ENCODE measurements at regions not wholly inside any gene's neighbourhood (a gene's known extent, or its start where the extent isn't known, plus 50 kb on each side); places are given as distances from the start of the nearest gene placed in this dataset.

DNA sequence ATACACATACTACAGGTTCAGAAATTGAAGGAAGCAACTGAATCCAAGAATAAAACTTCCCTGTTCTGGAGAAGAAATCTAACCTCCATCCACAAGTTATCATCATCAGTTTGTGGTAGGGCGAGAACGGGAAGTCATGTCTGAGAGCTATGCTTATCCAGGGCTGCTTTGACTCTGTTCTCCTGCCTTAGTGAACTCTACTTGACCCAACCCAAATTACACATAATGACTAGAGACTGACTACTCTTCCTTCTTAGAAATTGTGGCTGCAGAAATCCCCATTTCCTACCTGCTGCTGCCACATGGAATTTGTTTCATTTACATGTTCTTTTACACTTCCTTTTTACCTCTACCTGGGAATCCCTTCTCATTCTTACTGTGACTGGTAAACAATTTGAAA is 1102.6 kb upstream of the PIK3C3 start:
- TF ChIP-seq, protein P1, sequence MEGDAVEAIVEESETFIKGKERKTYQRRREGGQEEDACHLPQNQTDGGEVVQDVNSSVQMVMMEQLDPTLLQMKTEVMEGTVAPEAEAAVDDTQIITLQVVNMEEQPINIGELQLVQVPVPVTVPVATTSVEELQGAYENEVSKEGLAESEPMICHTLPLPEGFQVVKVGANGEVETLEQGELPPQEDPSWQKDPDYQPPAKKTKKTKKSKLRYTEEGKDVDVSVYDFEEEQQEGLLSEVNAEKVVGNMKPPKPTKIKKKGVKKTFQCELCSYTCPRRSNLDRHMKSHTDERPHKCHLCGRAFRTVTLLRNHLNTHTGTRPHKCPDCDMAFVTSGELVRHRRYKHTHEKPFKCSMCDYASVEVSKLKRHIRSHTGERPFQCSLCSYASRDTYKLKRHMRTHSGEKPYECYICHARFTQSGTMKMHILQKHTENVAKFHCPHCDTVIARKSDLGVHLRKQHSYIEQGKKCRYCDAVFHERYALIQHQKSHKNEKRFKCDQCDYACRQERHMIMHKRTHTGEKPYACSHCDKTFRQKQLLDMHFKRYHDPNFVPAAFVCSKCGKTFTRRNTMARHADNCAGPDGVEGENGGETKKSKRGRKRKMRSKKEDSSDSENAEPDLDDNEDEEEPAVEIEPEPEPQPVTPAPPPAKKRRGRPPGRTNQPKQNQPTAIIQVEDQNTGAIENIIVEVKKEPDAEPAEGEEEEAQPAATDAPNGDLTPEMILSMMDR (IDR thresholded peaks at IDR 0.05), result no peak
- TF ChIP-seq POLR2A (IDR thresholded peaks at IDR 0.05) (no peak), EP300 (IDR thresholded peaks at IDR 0.05; ENCODE audit: low read depth) (no peak), POLR2AphosphoS5 (IDR thresholded peaks at IDR 0.05) (no peak)
- 90% methylated on average over 2 of the region's 2 CpGs; no CpG with 5 or more reads in 1 of the 2 donors for WGBS, 2 donors (ENCODE audit: low coverage in 1 of 2)
- in situ Hi-C loops (cut with MboI; ENCODE audit: low pct_ligation_motif_present in 1 of 4, low pct_unique_long_range_greater_than_20kb in 1 of 4, low sequenced_read_pairs in 3 of 4), result no loop called here

DNA sequence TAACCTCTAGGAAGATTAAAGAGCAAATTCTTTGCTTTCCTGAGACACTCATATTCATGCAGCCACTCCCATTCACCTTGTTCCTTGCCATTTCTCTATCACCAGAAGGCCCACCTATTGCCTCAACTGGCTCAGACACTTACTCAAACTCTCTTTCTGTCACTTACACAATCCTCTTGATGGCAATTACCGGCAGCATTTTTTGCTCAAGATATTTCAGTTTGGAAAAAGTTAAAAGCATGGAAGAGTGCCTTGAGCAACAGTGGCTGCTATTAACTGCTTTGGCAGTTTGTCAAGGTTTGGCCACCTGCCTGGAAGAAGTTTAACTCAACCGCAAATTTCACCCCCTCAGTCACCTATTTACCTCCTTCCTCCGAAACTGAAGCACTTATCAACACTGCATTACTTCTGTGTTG is 1104.0 kb upstream of the PIK3C3 start:
- H3K4me3 ChIP-seq, result no peak overlapping the region
- H3K27ac ChIP-seq, result no peak overlapping the region
- TF ChIP-seq EP300 (IDR thresholded peaks at IDR 0.05; ENCODE audit: low read depth) (no peak), POLR2AphosphoS5 (IDR thresholded peaks at IDR 0.05) (no peak), POLR2A (IDR thresholded peaks at IDR 0.05) (no peak)
- TF ChIP-seq, protein P1 (IDR thresholded peaks at IDR 0.05), result no peak
- DNase-seq, result no peak
- H3K9me3 ChIP-seq, result no peaks in the 10 kb centered on the region
- intact Hi-C loops (cut with DNase I; ENCODE audit: low total_unique reads), result no loop called here
- no peaks in the 10 kb centered on the region for H3K27me3 ChIP-seq
- in situ Hi-C loops (cut with MboI; ENCODE audit: low pct_ligation_motif_present in 1 of 4, low pct_unique_long_range_greater_than_20kb in 1 of 4, low sequenced_read_pairs in 3 of 4), result no loop called here
- WGBS, 2 donors (ENCODE audit: low coverage in 1 of 2), result 40 to 50% methylated on average over 3 of the region's 3 CpGs
- H3K4me1 ChIP-seq, result no peaks in the 10 kb centered on the region
- no peaks in the 10 kb centered on the region for H3K36me3 ChIP-seq

More for the DNA sequence above, 1102.6 kb upstream of the PIK3C3 start:
- no peak overlapping the region for H3K27ac ChIP-seq
- H3K36me3 ChIP-seq, result no peaks in the 10 kb centered on the region
- H3K4me1 ChIP-seq, result no peaks in the 10 kb centered on the region
- no peak overlapping the region for H3K4me3 ChIP-seq
- no peaks in the 10 kb centered on the region for H3K27me3 ChIP-seq
- intact Hi-C loops (cut with DNase I; ENCODE audit: low total_unique reads), result no loop called here
- no peak for DNase-seq
- no peaks in the 10 kb centered on the region for H3K9me3 ChIP-seq

DNA sequence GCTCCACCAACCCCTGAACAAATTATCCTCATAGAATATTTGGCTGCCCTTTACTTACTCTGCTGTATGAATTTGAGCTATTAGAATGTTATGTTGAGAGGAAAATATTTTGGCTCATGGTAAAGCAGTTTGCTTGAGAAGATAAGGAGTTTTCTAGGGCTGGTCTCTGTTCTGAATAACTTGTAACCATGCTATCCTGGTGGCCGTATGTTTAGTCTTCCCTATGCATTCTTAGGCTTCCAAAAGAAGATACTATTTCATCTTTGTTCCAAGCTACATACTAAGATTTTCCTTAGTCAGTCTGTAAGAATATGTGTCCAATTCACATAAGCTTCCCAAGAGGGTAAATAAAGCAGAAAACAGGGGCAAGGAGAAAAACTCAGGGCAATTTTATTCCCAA is 1105.1 kb upstream of the PIK3C3 start:
- Histone ChIP-seq H3K27me3 (no peaks in the 10 kb centered on the region), H3K27ac (no peak overlapping the region), H3K4me3 (no peak overlapping the region), H3K9me3 (no peaks in the 10 kb centered on the region), H3K4me1 (no peaks in the 10 kb centered on the region), H3K36me3 (no peaks in the 10 kb centered on the region)
- TF ChIP-seq POLR2A (IDR thresholded peaks at IDR 0.05) (no peak), POLR2AphosphoS5 (IDR thresholded peaks at IDR 0.05) (no peak), EP300 (IDR thresholded peaks at IDR 0.05; ENCODE audit: low read depth) (no peak)
- TF ChIP-seq, protein P1 (IDR thresholded peaks at IDR 0.05), result no peak
- DNase-seq, result no peak
- intact Hi-C loops (cut with DNase I; ENCODE audit: low total_unique reads) (no loop called here), in situ Hi-C loops (cut with MboI; ENCODE audit: low pct_ligation_motif_present in 1 of 4, low pct_unique_long_range_greater_than_20kb in 1 of 4, low sequenced_read_pairs in 3 of 4) (no loop called here)
- 61 to 88% methylated on average over 1 of the region's 1 CpG for WGBS, 2 donors (ENCODE audit: low coverage in 1 of 2)

DNA sequence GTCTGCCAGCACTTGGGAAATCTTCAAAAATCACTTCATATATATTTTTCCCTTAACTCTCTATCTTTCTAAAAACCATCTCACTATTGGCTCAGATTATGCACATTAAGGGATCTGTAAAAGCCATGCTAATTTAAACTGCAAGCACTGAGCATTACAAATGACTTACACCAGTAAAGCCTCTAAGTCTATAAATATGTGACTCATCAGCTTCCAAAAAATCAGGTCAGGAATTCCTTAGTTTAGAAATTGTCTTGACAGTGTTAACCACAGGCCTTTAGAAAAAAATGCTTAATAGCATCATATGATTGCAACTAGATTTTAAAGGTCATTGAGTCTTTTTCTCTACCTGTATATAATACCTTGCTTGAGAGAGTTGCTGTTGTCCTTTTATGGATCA is 1113.6 kb upstream of the PIK3C3 start:
- no peaks in the 10 kb centered on the region for H3K36me3 ChIP-seq
- DNase-seq, result no peak
- intact Hi-C loops (cut with DNase I; ENCODE audit: low total_unique reads) (no loop called here), in situ Hi-C loops (cut with MboI; ENCODE audit: low pct_ligation_motif_present in 1 of 4, low pct_unique_long_range_greater_than_20kb in 1 of 4, low sequenced_read_pairs in 3 of 4) (no loop called here)
- no peaks in the 10 kb centered on the region for H3K4me1 ChIP-seq
- no peaks in the 10 kb centered on the region for H3K9me3 ChIP-seq
- no peak overlapping the region for H3K4me3 ChIP-seq
- no peak overlapping the region for H3K27ac ChIP-seq
- TF ChIP-seq POLR2A (IDR thresholded peaks at IDR 0.05) (no peak), EP300 (IDR thresholded peaks at IDR 0.05; ENCODE audit: low read depth) (no peak), POLR2AphosphoS5 (IDR thresholded peaks at IDR 0.05) (no peak)
- TF ChIP-seq, protein P1 (IDR thresholded peaks at IDR 0.05), result no peak
- no peaks in the 10 kb centered on the region for H3K27me3 ChIP-seq
